ENCODE measurements at regions not wholly inside any gene's neighbourhood (a gene's known extent, or its start where the extent isn't known, plus 50 kb on each side); places are given as distances from the start of the nearest gene placed in this dataset.

DNA sequence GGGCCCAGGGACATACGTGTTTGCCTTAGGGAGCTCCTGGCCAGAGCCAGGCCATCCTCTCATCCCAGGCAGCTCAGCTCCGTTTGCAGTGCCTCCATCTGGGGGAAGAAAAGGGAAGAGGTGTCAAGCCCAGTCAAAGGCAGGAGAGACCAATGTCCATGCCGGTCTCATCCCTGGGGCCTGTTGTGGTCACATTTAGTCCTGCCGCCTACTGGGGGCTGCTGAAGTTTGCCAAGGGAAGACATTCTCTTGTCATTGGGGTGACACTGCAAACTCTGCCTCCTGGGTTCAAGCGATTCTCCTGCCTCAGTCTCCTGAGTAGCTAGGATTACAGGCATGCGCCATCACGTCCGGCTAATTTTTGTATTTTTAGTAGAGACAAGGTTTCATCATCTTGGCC is 195.2 kb downstream of the UQCRFS1 start:
- no peak for TF ChIP-seq OSR2 (tag by site-specific recombination; IDR thresholded peaks at IDR 0.05)
- no peak for TF ChIP-seq ZNF10 (tag by site-specific recombination; IDR thresholded peaks at IDR 0.05)
- no peak for TF ChIP-seq ZNF121 (tag by site-specific recombination; IDR thresholded peaks at IDR 0.05)
- TF ChIP-seq, protein P1, sequence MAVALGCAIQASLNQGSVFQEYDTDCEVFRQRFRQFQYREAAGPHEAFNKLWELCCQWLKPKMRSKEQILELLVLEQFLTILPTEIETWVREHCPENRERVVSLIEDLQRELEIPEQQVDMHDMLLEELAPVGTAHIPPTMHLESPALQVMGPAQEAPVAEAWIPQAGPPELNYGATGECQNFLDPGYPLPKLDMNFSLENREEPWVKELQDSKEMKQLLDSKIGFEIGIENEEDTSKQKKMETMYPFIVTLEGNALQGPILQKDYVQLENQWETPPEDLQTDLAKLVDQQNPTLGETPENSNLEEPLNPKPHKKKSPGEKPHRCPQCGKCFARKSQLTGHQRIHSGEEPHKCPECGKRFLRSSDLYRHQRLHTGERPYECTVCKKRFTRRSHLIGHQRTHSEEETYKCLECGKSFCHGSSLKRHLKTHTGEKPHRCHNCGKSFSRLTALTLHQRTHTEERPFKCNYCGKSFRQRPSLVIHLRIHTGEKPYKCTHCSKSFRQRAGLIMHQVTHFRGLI (tag by site-specific recombination; IDR thresholded peaks at IDR 0.05): no peak
- TF ChIP-seq ZNF549 (tag by site-specific recombination; IDR thresholded peaks at IDR 0.05): no peak
